HCT116 (cell line): ENCODE measurements at regions not wholly inside any gene's neighbourhood (a gene's known extent, or its start where the extent isn't known, plus 50 kb on each side); places are given as distances from the start of the nearest gene placed in this dataset.

Experiments
- EGR1 ChIP-seq: IDR thresholded peaks from 2 replicates; pipeline ENCODE4 v1.6.1; 2012; ENCODE audit warnings: low read depth
- EZH2 ChIP-seq: fragments of 200-600 bp; sonication (generic); IDR thresholded peaks from 2 replicates; pipeline ENCODE4 v1.6.1; 2017; ENCODE audit warnings: antibody characterized with exemption, mixed run types
- JUND ChIP-seq: IDR thresholded peaks from 2 replicates; pipeline ENCODE4 v1.6.1; 2012
- POLR2A ChIP-seq: IDR thresholded peaks from 2 replicates; pipeline ENCODE4 v1.7.0; 2011; ENCODE audit warnings: borderline replicate concordance; ENCODE audit not compliant: insufficient read depth, insufficient read length; ENCODE audit errors: extremely low read depth
- POLR2AphosphoS5 ChIP-seq: IDR thresholded peaks from 2 replicates; pipeline ENCODE4 v1.6.1; 2011; ENCODE audit warnings: mild to moderate bottlenecking, low read depth, low read length, moderate library complexity
- TF ChIP-seq, protein P1 (sequence below), 3 experiments: fragments of 200-600 bp in 1 of 3; sonication (generic) in 1 of 3; IDR thresholded peaks in 2 of 3; conservative IDR thresholded peaks in 1 of 3; 2 replicates each; pipeline ENCODE4 v1.5.1; 2012 to 2017; ENCODE audit warnings: low read depth in 2 of 3, low read length in 2 of 3, antibody characterized with exemption in 1 of 3, borderline replicate concordance in 1 of 3, control low read depth in 1 of 3, mild to moderate bottlenecking in 1 of 3, mixed read lengths in 1 of 3, mixed run types in 1 of 3, moderate library complexity in 1 of 3; ENCODE audit not compliant: insufficient read depth in 1 of 3

DNA sequence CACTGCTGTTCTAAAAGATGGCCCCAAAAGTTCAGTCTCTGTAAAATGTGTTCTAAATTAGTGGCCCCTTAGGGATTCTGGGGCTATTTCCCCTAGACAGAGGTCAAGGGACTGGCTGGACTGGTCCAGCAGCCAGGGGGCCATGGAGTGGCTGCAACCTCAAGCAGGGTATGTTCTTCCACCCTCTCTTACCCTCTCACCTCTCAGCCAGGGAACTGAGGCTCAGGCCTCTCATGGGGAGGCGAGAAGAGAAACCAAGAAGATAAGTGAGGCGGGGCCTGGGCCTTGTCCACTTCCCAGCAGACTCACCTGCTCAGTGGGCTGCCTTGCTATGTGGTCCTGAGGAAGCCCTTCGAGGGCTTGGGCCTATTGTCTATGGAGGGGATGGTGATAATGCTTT lies 339.7 kb downstream of the MYCN start:
- TF ChIP-seq, protein P1, sequence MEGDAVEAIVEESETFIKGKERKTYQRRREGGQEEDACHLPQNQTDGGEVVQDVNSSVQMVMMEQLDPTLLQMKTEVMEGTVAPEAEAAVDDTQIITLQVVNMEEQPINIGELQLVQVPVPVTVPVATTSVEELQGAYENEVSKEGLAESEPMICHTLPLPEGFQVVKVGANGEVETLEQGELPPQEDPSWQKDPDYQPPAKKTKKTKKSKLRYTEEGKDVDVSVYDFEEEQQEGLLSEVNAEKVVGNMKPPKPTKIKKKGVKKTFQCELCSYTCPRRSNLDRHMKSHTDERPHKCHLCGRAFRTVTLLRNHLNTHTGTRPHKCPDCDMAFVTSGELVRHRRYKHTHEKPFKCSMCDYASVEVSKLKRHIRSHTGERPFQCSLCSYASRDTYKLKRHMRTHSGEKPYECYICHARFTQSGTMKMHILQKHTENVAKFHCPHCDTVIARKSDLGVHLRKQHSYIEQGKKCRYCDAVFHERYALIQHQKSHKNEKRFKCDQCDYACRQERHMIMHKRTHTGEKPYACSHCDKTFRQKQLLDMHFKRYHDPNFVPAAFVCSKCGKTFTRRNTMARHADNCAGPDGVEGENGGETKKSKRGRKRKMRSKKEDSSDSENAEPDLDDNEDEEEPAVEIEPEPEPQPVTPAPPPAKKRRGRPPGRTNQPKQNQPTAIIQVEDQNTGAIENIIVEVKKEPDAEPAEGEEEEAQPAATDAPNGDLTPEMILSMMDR (IDR thresholded peaks at IDR 0.05 in 2 of 3, conservative IDR thresholded peaks at IDR 0.05 in 1 of 3; ENCODE audit: borderline replicate concordance in 1 of 3, insufficient read depth in 1 of 3, low read depth in 2 of 3, low read length in 2 of 3) = no peak
- TF ChIP-seq POLR2A (no peak), EZH2 (no peak), POLR2AphosphoS5 (no peak), EGR1 (no peak), JUND (no peak)
